Smooth muscle cell (in vitro differentiated cells): ENCODE measurements at regions not wholly inside any gene's neighbourhood (a gene's known extent, or its start where the extent isn't known, plus 50 kb on each side); places are given as distances from the start of the nearest gene placed in this dataset.

Experiments used
- DNase-seq: peaks from one replicate; lab custom pipeline; 2025; ENCODE audit not compliant: unreplicated experiment; lab: John Stamatoyannopoulos, UW
- H2AFZ ChIP-seq: fragments of 200-600 bp; sonication (generic); 2 replicates; pipeline ENCODE4 v1.6.0; 2016; ENCODE audit warnings: antibody characterized with exemption, low read depth, mild to moderate bottlenecking
- H3F3A ChIP-seq: fragments of 200-600 bp; sonication (generic); 2 replicates; pipeline ENCODE4 v1.6.0; 2017; ENCODE audit warnings: antibody characterized with exemption, low read depth
- H3K27ac ChIP-seq: fragments of 200-600 bp; sonication (generic); 2 replicates; pipeline ENCODE4 v1.5.1; 2016; ENCODE audit warnings: low read depth, mild to moderate bottlenecking
- H3K27me3 ChIP-seq: fragments of 200-600 bp; sonication (generic); 2 replicates; pipeline ENCODE4 v1.6.1; 2016; ENCODE audit warnings: low read depth, mild to moderate bottlenecking
- H3K36me3 ChIP-seq: fragments of 200-600 bp; sonication (generic); 2 replicates; pipeline ENCODE4 v1.5.1; 2016; ENCODE audit warnings: low read depth
- H3K4me1 ChIP-seq: fragments of 200-600 bp; sonication (generic); 2 replicates; pipeline ENCODE4 v1.5.1; 2016; ENCODE audit warnings: low read depth
- H3K4me2 ChIP-seq: fragments of 200-600 bp; sonication (generic); 2 replicates; pipeline ENCODE4 v1.6.0; 2016; ENCODE audit warnings: mild to moderate bottlenecking
- H3K4me3 ChIP-seq: fragments of 200-600 bp; sonication (generic); 2 replicates; pipeline ENCODE4 v1.5.1; 2016; ENCODE audit warnings: mild to moderate bottlenecking
- H3K79me2 ChIP-seq: fragments of 200-600 bp; sonication (generic); 2 replicates; pipeline ENCODE4 v1.6.0; 2016; ENCODE audit warnings: low read depth, mild to moderate bottlenecking
- H3K9ac ChIP-seq: fragments of 200-600 bp; sonication (generic); 2 replicates; pipeline ENCODE4 v1.6.0; 2016; ENCODE audit warnings: low read depth
- H3K9me3 ChIP-seq: fragments of 200-600 bp; sonication (generic); replicated peaks from 2 replicates; pipeline ENCODE4 v1.5.1; 2016; ENCODE audit warnings: low read depth
- H4K20me1 ChIP-seq: fragments of 200-600 bp; sonication (generic); 2 replicates; pipeline ENCODE4 v1.6.0; 2016; ENCODE audit warnings: low read depth
- CTCF ChIP-seq: fragments of 200-600 bp; sonication (generic); IDR thresholded peaks from 2 replicates; pipeline ENCODE4 v1.5.1; 2017; ENCODE audit warnings: borderline replicate concordance, mild to moderate bottlenecking, antibody characterized with exemption; ENCODE audit not compliant: insufficient read depth, poor library complexity, severe bottlenecking
- WGBS: methylation state at CpG from one replicate; pipeline ENCODE4 v1.1.7; 2016; ENCODE audit warnings: low lambda C conversion rate; 5-methylcytosine and 5-hydroxymethylcytosine counted together

- Histone ChIP-seq H3K4me2 (no peak overlapping the region), H3K4me1 (no peaks in the 10 kb centered on the region), H3F3A (no peaks in the 10 kb centered on the region), H3K79me2 (no peaks in the 10 kb centered on the region), H4K20me1 (no peaks in the 10 kb centered on the region), H3K36me3 (no peaks in the 10 kb centered on the region), H3K27ac (no peak overlapping the region), H2AFZ (no peak overlapping the region), H3K27me3 (no peaks in the 10 kb centered on the region), H3K4me3 (no peak overlapping the region), H3K9ac (no peak overlapping the region), H3K9me3 (no peaks in the 10 kb centered on the region)
- WGBS = 68% methylated on average over 5 of the region's 6 CpGs
- TF ChIP-seq CTCF = no peak
- no peak for DNase-seq
Observed at GRCh38 chr9:124133727-124134126, 122.2 kb downstream of the LHX2 start.

- H3K9ac ChIP-seq = no peak overlapping the region
- no peaks in the 10 kb centered on the region for H3K4me1 ChIP-seq
- 69% methylated on average over 3 of the region's 3 CpGs for WGBS
- H3K27me3 ChIP-seq = no peaks in the 10 kb centered on the region
- no peaks in the 10 kb centered on the region for H3K9me3 ChIP-seq
- no peaks in the 10 kb centered on the region for H3F3A ChIP-seq
- no peak overlapping the region for H3K27ac ChIP-seq
- no peaks in the 10 kb centered on the region for H4K20me1 ChIP-seq
- no peak overlapping the region for H3K4me2 ChIP-seq
- no peak overlapping the region for H2AFZ ChIP-seq
- TF ChIP-seq CTCF = no peak
- no peaks in the 10 kb centered on the region for H3K79me2 ChIP-seq
- no peaks in the 10 kb centered on the region for H3K36me3 ChIP-seq
- H3K4me3 ChIP-seq = no peak overlapping the region
- DNase-seq = no peak
Observed at GRCh38 chr9:124134526-124134925, 123.0 kb downstream of the LHX2 start.

- TF ChIP-seq CTCF = no peak
- H3K9me3 ChIP-seq = no peaks in the 10 kb centered on the region
- H3K79me2 ChIP-seq = no peaks in the 10 kb centered on the region
- H3K4me3 ChIP-seq = no peak overlapping the region
- DNase-seq = no peak
- H3K9ac ChIP-seq = no peak overlapping the region
- no peaks in the 10 kb centered on the region for H3F3A ChIP-seq
- H3K4me2 ChIP-seq = no peak overlapping the region
- H3K36me3 ChIP-seq = no peaks in the 10 kb centered on the region
- no peaks in the 10 kb centered on the region for H4K20me1 ChIP-seq
- H3K27me3 ChIP-seq = no peaks in the 10 kb centered on the region
- no peak overlapping the region for H3K27ac ChIP-seq
- H2AFZ ChIP-seq = no peak overlapping the region
- WGBS = 91% methylated on average over 1 of the region's 1 CpG
- H3K4me1 ChIP-seq = no peaks in the 10 kb centered on the region
Observed at GRCh38 chr9:124135813-124136365, 121.9 kb upstream of the NEK6 start.
